ENCODE measurements at regions not wholly inside any gene's neighbourhood (a gene's known extent, or its start where the extent isn't known, plus 50 kb on each side); places are given as distances from the start of the nearest gene placed in this dataset.
"Not testable (repeated sequence)": the region's sequence is repeated elsewhere in the genome, so short reads cannot be mapped to it uniquely, and the experiment has no call there.

DNA sequence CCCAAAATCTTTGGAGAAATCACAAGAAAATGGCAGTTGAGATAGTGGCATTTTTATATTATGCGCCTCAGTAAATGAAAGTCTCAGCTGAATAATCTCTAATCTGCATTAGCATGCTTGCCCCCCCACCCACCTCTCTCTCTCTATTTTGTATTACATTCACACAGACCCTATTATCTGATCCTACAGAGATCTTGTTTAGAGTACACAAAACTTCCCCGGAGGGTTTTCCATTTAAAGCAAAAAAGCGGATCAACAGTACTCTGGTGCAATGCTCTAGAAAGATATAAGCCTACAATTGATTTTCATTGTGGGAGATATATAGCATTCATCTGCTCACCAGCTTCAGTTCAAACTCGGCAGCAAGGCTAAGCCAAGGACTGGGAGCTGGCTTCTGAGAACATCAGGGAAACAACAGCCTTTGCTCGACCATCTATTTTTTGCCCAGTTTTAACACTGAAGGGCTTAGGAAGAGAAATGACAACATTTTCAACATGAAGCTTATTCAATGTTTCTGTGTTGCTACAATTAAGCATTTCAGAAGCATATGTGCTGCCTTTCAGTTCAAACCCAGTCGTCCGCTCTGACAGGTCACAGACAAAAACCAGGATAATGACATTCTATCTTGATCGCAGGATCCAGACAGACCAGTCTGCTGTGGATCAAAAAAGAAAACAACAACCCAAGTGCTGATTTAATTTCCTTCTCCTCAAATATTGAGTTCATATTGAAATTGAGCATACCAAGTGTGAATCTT is 137.6 kb upstream of the ATXN1 start:
- Histone ChIP-seq H3K9me3 (ENCODE audit: low read depth, low read length, poor library complexity, severe bottlenecking) (peaks cover under 1% of the 10 kb centered on the region), H3K27ac (ENCODE audit: low read depth, low read length, poor library complexity, severe bottlenecking) (no peak overlapping the region), H3K4me1 (ENCODE audit: insufficient read depth, low read length, poor library complexity, severe bottlenecking) (peaks cover 35% of the 10 kb centered on the region), H3K27me3 (replicated peaks; ENCODE audit: insufficient read depth, low read depth, low read length, poor library complexity) (no peaks in the 10 kb centered on the region), H3K36me3 (ENCODE audit: insufficient read depth, low read length, poor library complexity, severe bottlenecking) (no peaks in the 10 kb centered on the region), H3K4me3 (ENCODE audit: low read depth, low read length, poor library complexity, severe bottlenecking) (no peak overlapping the region)
- TF ChIP-seq, protein P1, sequence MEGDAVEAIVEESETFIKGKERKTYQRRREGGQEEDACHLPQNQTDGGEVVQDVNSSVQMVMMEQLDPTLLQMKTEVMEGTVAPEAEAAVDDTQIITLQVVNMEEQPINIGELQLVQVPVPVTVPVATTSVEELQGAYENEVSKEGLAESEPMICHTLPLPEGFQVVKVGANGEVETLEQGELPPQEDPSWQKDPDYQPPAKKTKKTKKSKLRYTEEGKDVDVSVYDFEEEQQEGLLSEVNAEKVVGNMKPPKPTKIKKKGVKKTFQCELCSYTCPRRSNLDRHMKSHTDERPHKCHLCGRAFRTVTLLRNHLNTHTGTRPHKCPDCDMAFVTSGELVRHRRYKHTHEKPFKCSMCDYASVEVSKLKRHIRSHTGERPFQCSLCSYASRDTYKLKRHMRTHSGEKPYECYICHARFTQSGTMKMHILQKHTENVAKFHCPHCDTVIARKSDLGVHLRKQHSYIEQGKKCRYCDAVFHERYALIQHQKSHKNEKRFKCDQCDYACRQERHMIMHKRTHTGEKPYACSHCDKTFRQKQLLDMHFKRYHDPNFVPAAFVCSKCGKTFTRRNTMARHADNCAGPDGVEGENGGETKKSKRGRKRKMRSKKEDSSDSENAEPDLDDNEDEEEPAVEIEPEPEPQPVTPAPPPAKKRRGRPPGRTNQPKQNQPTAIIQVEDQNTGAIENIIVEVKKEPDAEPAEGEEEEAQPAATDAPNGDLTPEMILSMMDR (conservative IDR thresholded peaks at IDR 0.05; ENCODE audit: low read depth, low read length) = no peak
- TF ChIP-seq EZH2 (IDR thresholded peaks at IDR 0.05; ENCODE audit: borderline replicate concordance, low read depth, low read length, poor library complexity, severe bottlenecking) = no peak
- BruUV-seq (replicated peaks) = no TSS peak
- intact Hi-C loops (cut with micrococcal nuclease; ENCODE audit: unreplicated experiment) = no loop called here
- ChIA-PET POLR2A (ENCODE audit: low non-redundant PET) (no interaction called here), CTCF (no interaction called here)
- no peak for DNase-seq (ENCODE audit: low spot score)

GRCh38 chr6:16897669-16898068 is 136.4 kb upstream of the ATXN1 start:
- intact Hi-C loops (cut with micrococcal nuclease; ENCODE audit: unreplicated experiment) = no loop called here

GRCh38 chr6:16894301-16894700 is 133.0 kb upstream of the ATXN1 start:
- no TSS peak for BruUV-seq (replicated peaks)
- POLR2A ChIA-PET (ENCODE audit: low non-redundant PET) = interaction anchor here (0.6 kb wide), 1 partner anchor 22 kb away, joined by 4 read pairs; no protein-coding TSS in a partner anchor
- Histone ChIP-seq H3K27me3 (replicated peaks; ENCODE audit: insufficient read depth, low read depth, low read length, poor library complexity) (no peaks in the 10 kb centered on the region), H3K9me3 (ENCODE audit: low read depth, low read length, poor library complexity, severe bottlenecking) (peaks cover 6% of the 10 kb centered on the region), H3K4me3 (ENCODE audit: low read depth, low read length, poor library complexity, severe bottlenecking) (no peak overlapping the region), H3K27ac (ENCODE audit: low read depth, low read length, poor library complexity, severe bottlenecking) (no peak overlapping the region), H3K4me1 (ENCODE audit: insufficient read depth, low read length, poor library complexity, severe bottlenecking) (no peaks in the 10 kb centered on the region), H3K36me3 (ENCODE audit: insufficient read depth, low read length, poor library complexity, severe bottlenecking) (no peaks in the 10 kb centered on the region)
- no peak for TF ChIP-seq EZH2 (IDR thresholded peaks at IDR 0.05; ENCODE audit: borderline replicate concordance, low read depth, low read length, poor library complexity, severe bottlenecking)
- TF ChIP-seq, protein P1 (conservative IDR thresholded peaks at IDR 0.05; ENCODE audit: low read depth, low read length) = no peak
- CTCF ChIA-PET = interaction anchor here (0.7 kb wide), 1 partner anchor 20 kb away, joined by 4 read pairs; no protein-coding TSS in a partner anchor
- no peak for DNase-seq (ENCODE audit: low spot score)
- intact Hi-C loops (cut with micrococcal nuclease; ENCODE audit: unreplicated experiment) = no loop called here

More at GRCh38 chr6:16897669-16898068, 136.4 kb upstream of the ATXN1 start:
- Histone ChIP-seq H3K27me3 (replicated peaks; ENCODE audit: insufficient read depth, low read depth, low read length, poor library complexity) (no peaks in the 10 kb centered on the region), H3K9me3 (ENCODE audit: low read depth, low read length, poor library complexity, severe bottlenecking) (peaks cover 6% of the 10 kb centered on the region), H3K27ac (ENCODE audit: low read depth, low read length, poor library complexity, severe bottlenecking) (no peak overlapping the region), H3K4me3 (ENCODE audit: low read depth, low read length, poor library complexity, severe bottlenecking) (no peak overlapping the region), H3K4me1 (ENCODE audit: insufficient read depth, low read length, poor library complexity, severe bottlenecking) (peaks cover 24% of the 10 kb centered on the region), H3K36me3 (ENCODE audit: insufficient read depth, low read length, poor library complexity, severe bottlenecking) (no peaks in the 10 kb centered on the region)
- TF ChIP-seq, protein P1 (conservative IDR thresholded peaks at IDR 0.05; ENCODE audit: low read depth, low read length) = no peak
- no peak for TF ChIP-seq EZH2 (IDR thresholded peaks at IDR 0.05; ENCODE audit: borderline replicate concordance, low read depth, low read length, poor library complexity, severe bottlenecking)
- no TSS peak for BruUV-seq (replicated peaks)
- CTCF ChIA-PET = no interaction called here
- POLR2A ChIA-PET (ENCODE audit: low non-redundant PET) = no interaction called here
- DNase-seq (ENCODE audit: low spot score) = no peak

DNA sequence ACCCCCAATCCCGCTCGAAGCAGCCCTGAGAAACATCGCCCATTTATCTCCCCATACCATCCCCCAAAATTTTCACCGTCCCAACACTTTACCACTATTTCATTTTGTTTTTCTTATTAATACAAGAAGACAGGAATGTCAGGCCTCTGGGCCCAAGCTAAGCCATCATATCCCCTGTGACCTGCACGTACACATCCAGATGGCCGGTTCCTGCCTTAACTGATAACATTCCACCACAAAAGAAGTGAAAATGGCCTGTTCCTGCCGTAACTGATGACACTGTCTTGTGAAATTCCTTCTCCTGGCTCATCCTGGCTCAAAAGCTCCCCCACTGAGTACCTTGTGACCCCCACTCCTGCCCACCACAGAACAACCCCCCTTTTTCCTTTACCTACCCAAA is 129.8 kb upstream of the ATXN1 start:
- H3K27me3 ChIP-seq (replicated peaks; ENCODE audit: insufficient read depth, low read depth, low read length, poor library complexity); POLR2A ChIA-PET (ENCODE audit: low non-redundant PET); intact Hi-C loops (cut with micrococcal nuclease; ENCODE audit: unreplicated experiment); H3K9me3 ChIP-seq (ENCODE audit: low read depth, low read length, poor library complexity, severe bottlenecking); BruUV-seq (replicated peaks); H3K36me3 ChIP-seq (ENCODE audit: insufficient read depth, low read length, poor library complexity, severe bottlenecking); CTCF ChIA-PET; DNase-seq (ENCODE audit: low spot score); H3K27ac ChIP-seq (ENCODE audit: low read depth, low read length, poor library complexity, severe bottlenecking); H3K4me1 ChIP-seq (ENCODE audit: insufficient read depth, low read length, poor library complexity, severe bottlenecking); H3K4me3 ChIP-seq (ENCODE audit: low read depth, low read length, poor library complexity, severe bottlenecking): not testable (repeated sequence)
